HuH-7 (cell line): ENCODE measurements at regions not wholly inside any gene's neighbourhood (a gene's known extent, or its start where the extent isn't known, plus 50 kb on each side); places are given as distances from the start of the nearest gene placed in this dataset.
"Not testable (repeated sequence)": the region's sequence is repeated elsewhere in the genome, so short reads cannot be mapped to it uniquely, and the experiment has no call there.

Experiments used
- DNase-seq: peaks from one replicate; pipeline ENCODE4 v3.0.0; 2011; ENCODE audit warnings: low spot score

DNA sequence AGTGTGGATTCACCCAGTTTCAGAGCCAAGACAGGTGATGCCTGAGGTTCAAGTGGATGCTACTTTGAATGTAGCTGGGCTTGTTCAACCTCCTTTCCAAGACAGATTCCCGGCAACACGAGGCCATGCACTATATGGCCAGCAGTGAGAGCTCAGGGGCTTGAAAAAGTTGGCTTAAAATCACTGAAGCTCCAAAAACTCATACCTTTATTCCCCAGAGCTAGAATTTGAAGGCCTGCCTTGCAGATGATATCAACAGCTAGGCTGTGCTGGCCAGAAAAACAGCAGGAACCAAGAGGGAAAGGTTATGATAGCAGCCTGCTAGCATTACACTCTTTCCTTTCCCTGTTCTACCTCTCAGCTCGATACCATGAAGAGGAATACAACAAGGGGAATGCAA is 120.2 kb upstream of the DAB2 start:
- DNase-seq: no peak

DNA sequence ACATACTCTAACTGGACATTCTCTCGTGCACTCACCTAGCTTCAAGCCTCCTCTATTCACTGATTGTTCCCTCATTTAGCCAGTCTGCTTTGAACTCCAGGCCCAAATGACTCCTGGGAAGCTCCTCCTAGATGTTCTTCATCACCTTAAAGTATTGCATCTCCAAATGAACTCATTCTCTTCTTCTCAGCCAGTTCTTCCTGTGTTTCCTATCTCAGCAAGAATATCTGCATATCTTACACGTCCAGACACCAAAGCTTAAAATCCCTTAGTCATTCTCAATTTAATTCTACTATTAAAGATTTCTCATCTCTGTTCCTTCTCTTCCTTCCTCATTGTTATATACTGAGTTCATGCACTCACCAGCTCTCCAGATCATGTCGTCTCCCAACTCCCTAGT is 118.6 kb upstream of the DAB2 start:
- no peak for DNase-seq

DNA sequence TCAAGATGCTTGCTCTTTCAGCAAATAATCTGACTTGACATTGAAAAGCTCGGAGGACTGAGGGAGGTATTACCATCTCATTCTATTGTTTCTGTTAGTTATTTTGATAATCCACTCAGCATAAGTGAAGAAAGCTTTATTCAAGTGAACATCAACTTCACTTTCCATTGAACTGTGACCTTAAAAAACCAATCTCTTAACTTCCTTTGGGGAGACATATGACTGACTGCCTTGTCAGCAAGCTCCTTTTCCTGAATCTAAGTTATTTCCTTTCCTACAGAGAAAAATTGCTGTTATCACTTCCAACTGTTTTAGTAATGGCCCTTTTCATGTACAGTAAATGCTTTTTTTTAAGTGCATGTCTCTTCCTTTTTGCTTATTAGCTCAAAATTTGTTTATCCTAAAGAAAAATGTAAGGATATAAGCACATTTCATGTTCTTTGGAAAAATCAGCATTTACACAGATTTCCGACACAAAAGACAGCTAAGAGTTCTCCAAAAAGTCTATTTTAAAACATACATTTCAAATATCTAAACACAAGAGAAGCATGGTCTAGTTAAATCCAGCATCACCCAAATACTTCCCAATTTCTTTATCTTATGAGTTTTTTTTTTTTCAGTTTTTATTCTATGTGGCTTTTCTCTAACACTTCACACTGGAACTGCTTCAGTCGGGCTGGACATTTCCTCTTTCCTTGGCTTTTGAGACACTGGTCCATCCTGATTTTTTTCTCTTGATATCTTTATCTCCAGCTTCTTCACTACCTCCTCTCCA is 117.9 kb upstream of the DAB2 start:
- no peak for DNase-seq

DNA sequence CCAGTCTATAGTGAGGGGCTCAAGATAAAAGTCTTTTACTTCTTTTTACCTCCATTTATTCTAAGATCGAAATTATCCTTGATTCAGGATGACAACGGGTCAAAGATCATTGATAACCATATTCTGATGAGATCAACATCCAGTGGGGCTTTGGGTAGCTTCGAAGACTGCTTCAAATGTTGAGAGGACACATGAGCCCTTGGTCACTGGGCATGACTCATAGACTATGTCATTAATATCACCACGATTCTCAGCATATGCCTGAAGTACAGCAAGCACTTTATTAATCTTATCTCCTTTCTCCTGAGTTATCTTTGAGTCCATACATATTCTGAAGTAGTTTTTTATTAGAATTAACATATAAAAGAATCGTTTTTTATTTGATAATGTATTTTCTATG is 117.1 kb upstream of the DAB2 start:
- no peak for DNase-seq

DNA sequence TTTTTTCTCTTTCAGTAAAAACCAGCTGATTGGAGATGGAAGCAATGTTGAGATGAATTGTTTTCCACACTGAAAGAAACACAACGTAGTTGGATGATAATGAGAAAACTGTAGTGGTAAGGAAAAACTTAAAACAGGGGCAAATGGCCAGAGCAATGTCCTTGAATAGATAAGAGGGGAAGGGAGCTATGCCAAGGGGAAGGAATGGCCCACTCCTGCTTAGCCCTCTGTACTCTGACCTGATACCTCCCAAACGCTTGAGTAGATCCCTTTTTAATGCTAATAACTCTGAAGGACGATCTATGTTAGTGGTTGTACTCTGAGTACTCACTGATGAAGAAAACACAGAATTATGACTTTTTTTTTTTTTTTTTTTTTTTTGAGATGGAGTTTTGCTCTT is 114.7 kb upstream of the DAB2 start:
- DNase-seq: no peak

- DNase-seq: no peak
Measured at GRCh38 chr5:39534690-39535089, 109.9 kb upstream of the DAB2 start.

DNA sequence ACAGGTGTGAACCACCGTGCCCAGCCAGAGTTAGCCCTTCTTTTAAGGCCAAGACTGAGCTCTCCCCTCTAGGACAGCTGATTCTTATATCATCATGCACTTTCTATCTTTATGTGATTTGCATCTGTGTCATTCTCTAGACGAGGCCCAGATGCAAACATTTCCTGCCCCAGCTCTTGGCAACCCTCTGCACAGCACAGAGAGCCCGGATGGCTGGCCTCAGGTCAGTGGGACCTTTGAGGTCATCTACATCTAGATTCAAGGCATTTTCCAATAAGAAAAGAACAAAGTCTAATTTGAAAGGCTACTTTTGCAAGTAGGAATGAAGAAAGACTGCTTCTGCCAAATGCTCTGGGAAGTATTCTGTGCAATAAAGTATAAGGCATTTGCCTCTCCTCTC is 109.0 kb upstream of the DAB2 start:
- no peak for DNase-seq

GRCh38 chr5:39532511-39532910 is 107.7 kb upstream of the DAB2 start:
- DNase-seq: no peak

- no peak for DNase-seq
Measured at GRCh38 chr5:39531306-39531705, 106.5 kb upstream of the DAB2 start.

GRCh38 chr5:39526914-39527477 is 102.2 kb upstream of the DAB2 start:
- DNase-seq: peak; percentile 15

DNA sequence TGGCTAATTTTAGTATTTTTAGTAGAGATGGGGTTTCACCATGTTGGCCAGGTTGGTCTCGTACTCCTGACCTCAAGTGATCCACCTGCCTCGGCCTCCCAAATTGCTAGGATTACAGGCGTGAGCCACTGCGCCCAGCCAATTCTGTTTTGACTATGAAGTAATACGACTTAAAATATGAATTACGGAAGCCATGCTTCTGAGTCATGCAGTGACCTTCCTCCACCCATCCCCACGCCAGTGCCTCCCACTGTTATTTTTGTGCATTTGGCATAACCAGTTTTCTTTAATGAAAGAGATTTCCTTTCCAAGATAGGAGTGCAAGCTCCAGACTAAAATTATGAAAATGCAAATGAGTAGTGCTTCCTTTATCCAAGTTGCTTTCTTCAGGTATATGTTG is 101.0 kb upstream of the DAB2 start:
- not testable (repeated sequence) for DNase-seq

DNA sequence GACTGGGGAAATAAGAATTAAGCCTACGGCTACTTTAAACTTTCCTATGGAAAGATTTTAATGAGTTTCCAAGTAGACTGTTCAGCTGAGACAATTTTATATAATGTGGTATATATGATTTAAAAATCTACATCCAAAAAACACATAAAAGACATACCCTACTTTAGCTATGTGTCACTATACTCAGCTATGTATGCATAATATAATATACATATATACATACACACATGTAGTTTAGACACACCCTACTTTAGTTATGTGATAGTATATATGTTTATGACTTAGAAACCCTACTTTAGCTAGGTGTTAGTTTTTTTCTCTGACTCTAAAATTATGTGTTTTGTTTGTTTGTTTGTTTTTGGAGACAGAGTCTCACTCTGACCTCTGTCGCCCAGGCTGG is 100.5 kb upstream of the DAB2 start:
- DNase-seq: no peak

DNA sequence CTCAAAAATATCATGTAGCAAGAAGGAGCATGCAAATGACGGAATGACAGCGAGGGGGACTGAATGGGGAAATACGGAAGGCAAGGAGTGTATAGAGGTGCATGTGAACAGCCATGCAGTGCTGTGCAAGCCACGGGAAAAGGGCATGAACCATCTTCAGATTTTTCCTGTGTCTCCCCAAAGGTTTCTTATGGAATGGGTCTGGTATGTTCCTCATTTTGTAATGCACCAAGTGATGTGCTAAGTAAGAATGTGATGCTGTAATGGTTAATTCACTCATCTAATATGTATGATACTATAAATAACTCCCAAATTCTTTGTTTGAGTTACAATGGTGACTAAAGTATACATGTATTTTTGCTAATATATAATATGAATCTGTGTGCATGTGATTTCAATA is 99.0 kb upstream of the DAB2 start:
- DNase-seq: no peak

GRCh38 chr5:39521940-39522590 is 97.3 kb upstream of the DAB2 start:
- no peak for DNase-seq

GRCh38 chr5:39521098-39521860 is 96.5 kb upstream of the DAB2 start:
- DNase-seq: no peak

DNA sequence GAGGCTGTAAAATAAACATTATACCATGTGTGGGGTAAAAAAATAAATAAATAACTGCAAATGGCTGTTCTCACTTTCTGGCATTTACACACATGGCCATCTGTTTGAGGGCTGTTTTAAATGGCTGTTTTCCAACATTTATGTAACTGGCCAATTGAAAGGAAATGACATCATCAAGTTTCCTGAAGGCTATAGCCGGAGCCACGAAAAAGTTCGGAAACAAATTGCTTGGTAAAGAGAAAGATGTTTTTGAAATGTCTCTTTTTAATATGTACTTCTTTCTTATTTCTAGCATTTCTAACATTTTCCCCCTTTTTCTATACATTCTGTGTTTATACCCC is 95.4 kb upstream of the DAB2 start:
- no peak for DNase-seq

DNA sequence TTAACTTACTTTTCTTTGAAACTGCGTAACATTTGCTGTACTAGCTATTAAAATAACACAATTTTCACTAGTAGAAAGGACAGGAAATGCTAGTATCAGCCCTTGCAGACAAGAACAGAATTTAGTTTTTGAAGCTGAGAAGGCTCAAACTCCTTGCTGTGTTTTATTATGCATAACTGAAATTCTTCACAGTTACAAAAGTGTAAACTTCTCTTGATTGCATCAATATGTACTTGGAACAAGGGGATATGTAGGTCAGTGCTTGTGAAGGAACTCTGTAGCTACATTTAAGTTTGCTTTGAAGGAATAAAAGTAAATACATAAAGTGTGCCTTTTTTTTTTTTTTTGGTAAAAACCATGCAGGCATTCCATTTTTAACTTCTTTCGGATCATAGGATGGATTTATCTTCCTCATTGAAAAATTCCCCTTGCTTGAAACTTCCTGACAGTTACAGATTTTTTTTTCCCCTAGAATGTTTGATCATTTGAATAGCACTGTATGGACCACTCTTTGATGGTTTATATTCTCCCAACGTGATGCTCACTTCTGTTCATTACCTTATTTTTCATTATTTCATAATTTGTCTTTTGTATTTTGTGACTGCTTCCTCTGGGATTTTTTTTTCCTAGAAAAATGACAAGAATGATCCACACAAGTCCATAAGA is 94.9 kb upstream of the DAB2 start:
- DNase-seq: no peak

GRCh38 chr5:39519079-39519478 is 94.3 kb upstream of the DAB2 start:
- no peak for DNase-seq

DNA sequence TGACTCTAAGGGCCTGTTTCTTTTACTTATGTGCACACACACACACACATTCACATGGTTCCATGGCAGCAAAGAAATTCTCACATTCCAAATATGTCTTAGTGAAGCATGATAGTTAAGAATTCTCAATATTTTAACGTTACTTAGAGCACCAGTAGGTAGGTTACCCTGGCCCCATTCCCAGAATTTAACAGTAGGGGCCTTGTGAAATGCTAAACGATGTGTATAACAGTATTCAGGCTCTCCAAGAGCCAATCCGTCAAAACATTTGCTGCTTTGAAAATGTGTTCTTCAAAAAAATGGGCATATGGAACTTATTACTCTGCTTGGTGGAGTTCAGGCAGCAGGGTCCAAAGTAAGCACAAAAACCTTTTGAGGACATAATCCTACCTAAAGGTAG is 93.7 kb upstream of the DAB2 start:
- DNase-seq: no peak

DNA sequence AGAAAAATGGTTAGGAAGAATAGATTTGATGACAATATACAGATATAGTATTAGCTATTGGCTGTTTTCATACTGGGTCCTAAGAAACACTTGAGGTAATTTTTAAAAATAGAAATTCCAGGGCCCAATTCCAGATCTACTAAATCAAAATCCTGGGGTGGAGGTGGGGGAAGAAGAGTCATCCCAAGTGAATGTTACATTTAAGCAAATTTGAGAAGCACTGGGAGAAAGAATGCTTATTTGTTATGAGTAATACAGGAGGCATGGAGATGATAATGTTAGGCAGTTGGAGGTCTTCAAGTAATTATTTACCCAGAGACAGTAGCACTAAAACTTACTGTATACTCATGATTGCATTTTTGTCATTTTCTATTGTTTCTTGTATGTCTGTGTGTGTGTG is 93.0 kb upstream of the DAB2 start:
- no peak for DNase-seq

DNA sequence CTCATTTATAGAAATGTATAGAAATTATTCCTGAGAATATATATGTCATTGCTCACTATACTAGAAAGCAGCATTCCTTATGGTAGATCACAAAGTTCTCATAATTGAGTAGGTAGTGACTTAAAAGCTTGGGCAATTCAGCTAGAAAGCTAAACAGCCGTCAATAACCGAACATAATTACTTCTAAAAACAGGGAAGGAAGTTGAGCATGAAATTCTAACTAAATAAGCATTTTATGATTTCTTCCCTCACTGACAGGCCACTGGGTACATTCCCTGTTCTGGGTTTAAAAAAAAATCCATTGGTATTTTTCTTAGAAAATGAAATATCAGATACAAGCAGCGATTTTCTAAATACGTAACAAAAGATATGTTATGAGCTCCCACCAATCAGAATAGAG is 91.1 kb upstream of the DAB2 start:
- no peak for DNase-seq

GRCh38 chr5:39513236-39513635 is 88.5 kb upstream of the DAB2 start:
- no peak for DNase-seq

DNA sequence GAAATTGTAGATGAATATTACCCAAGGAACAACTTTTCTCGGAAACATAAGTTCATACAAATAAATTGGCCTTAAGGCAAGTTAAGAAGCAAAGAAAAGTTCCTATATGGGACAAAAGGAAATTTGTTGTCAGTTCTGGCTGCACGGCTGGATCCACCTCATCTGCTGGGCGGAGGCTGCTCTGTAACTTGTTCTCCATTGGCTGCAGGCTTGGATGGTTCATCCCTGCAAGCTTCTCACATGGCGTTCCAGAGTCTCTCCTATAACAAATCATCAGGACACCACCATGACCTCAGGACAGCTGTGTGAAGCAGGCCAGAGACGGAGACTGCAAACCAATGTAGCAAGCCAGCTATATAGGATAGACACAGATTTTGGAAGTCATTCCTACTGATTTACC is 81.4 kb upstream of the DAB2 start:
- DNase-seq: no peak
